Endothelial cell of umbilical vein (primary cell): ENCODE measurements at regions not wholly inside any gene's neighbourhood (a gene's known extent, or its start where the extent isn't known, plus 50 kb on each side); places are given as distances from the start of the nearest gene placed in this dataset.

ENCODE experiments used
- BruUV-seq: library from RNA; stranded (reverse); fragments of 400-500 nt; replicated peaks from 2 replicates; lab custom pipeline; 2021; lab: Mats Ljungman, UMichigan
- CTCF ChIA-PET: fragments of 300-600, 350-600 bp; sonication (Branson Sonifier 250); formaldehyde crosslinking; loops from one replicate; lab custom pipeline; 2021; ENCODE audit warnings: antibody characterized with exemption, inconsistent platforms; lab: Charles Lee
- POLR2A ChIA-PET: fragments of 300-600, 350-600 bp; sonication (Branson Sonifier 250); formaldehyde crosslinking; loops from one replicate; lab custom pipeline; 2021; ENCODE audit warnings: antibody characterized with exemption, inconsistent platforms; lab: Charles Lee
- DNase-seq: peaks from one replicate; pipeline ENCODE4 v3.0.0-alpha.2; 2011; ENCODE audit warnings: low read depth, low spot score
- FAIRE-seq: peaks from 2 replicates; lab custom pipeline; 2011; peaks lifted over from hg19 to GRCh38; lab: Jason Lieb, UNC
- H2AFZ ChIP-seq: 2 replicates; pipeline ENCODE4 v1.6.0; 2012; ENCODE audit warnings: low read depth, low read length, control low read depth, inconsistent platforms
- H3K27ac ChIP-seq: 2 replicates; pipeline ENCODE4 v1.5.1; 2011; ENCODE audit warnings: low read depth, mild to moderate bottlenecking, control low read depth, low read length, moderate library complexity; ENCODE audit not compliant: insufficient read depth
- H3K27me3 ChIP-seq, 2 experiments: 2 replicates each; pipeline versions ENCODE4 v1.6.0 to v1.6.1; 2011; ENCODE audit warnings: low read length in 2 of 2, mixed read lengths in 1 of 2; ENCODE audit not compliant: control insufficient read depth in 2 of 2, insufficient read depth in 2 of 2
- H3K36me3 ChIP-seq, 2 experiments: 2 replicates in 1 of 2; 3 replicates in 1 of 2; pipeline ENCODE4 v1.5.1; 2011; ENCODE audit warnings: low read length in 2 of 2, mild to moderate bottlenecking in 1 of 2, moderate library complexity in 1 of 2; ENCODE audit not compliant: control insufficient read depth in 2 of 2, insufficient read depth in 2 of 2; ENCODE audit errors: extremely low read depth in 1 of 2
- H3K4me1 ChIP-seq: 3 replicates; pipeline ENCODE4 v1.5.1; 2011; ENCODE audit warnings: mild to moderate bottlenecking, low read length; ENCODE audit not compliant: control insufficient read depth, insufficient read depth; ENCODE audit errors: extremely low read depth
- H3K4me2 ChIP-seq: 2 replicates; pipeline ENCODE4 v1.6.1; 2011; ENCODE audit warnings: low read length, control low read depth, mixed read lengths; ENCODE audit not compliant: insufficient read depth
- H3K4me3 ChIP-seq, 3 experiments: fragments of 200-600 bp in 1 of 3; sonication (generic), shearing (Covaris generic) in 1 of 3; replicated peaks in 1 of 3; 2 replicates each; pipeline ENCODE4 v1.5.1; 2011 to 2016; ENCODE audit warnings: control low read depth in 3 of 3, low read length in 3 of 3, mild to moderate bottlenecking in 2 of 3, inconsistent platforms in 1 of 3, low read depth in 1 of 3, moderate library complexity in 1 of 3; ENCODE audit not compliant: insufficient read depth in 1 of 3
- H3K79me2 ChIP-seq: 2 replicates; pipeline ENCODE4 v1.6.0; 2012; ENCODE audit warnings: low read length, inconsistent platforms; ENCODE audit not compliant: control insufficient read depth, insufficient read depth
- H3K9ac ChIP-seq: replicated peaks from 2 replicates; pipeline ENCODE3; 2011; ENCODE audit warnings: low read length, control low read depth; ENCODE audit not compliant: insufficient read depth; ENCODE audit errors: extremely low read depth
- H3K9me1 ChIP-seq: replicated peaks from 3 replicates; pipeline ENCODE4 v1.6.0; 2011; ENCODE audit warnings: mild to moderate bottlenecking, low read length; ENCODE audit not compliant: control insufficient read depth, insufficient read depth; ENCODE audit errors: extremely low read depth
- H3K9me3 ChIP-seq: replicated peaks from 2 replicates; pipeline ENCODE4 v1.5.1; 2012; ENCODE audit warnings: low read length, inconsistent platforms; ENCODE audit not compliant: control insufficient read depth, insufficient read depth
- H4K20me1 ChIP-seq: replicated peaks from 2 replicates; pipeline ENCODE3; 2011; ENCODE audit warnings: mild to moderate bottlenecking, low read length; ENCODE audit not compliant: control insufficient read depth, insufficient read depth; ENCODE audit errors: extremely low read depth
- EZH2 ChIP-seq: IDR thresholded peaks from 2 replicates; pipeline ENCODE4 v1.6.1; 2012; ENCODE audit warnings: borderline replicate concordance, low read depth, mild to moderate bottlenecking, moderate library complexity, low read length, inconsistent platforms; ENCODE audit not compliant: severe bottlenecking
- FOS ChIP-seq: IDR thresholded peaks from 2 replicates; pipeline ENCODE4 v1.6.1; 2011; ENCODE audit warnings: mild to moderate bottlenecking, low read length, moderate library complexity, borderline replicate concordance; ENCODE audit not compliant: insufficient read depth
- GATA2 ChIP-seq: IDR thresholded peaks from 2 replicates; pipeline ENCODE4 v1.7.0; 2011; ENCODE audit warnings: low read depth, mild to moderate bottlenecking, moderate library complexity, mixed read lengths, low read length; ENCODE audit not compliant: insufficient read length, insufficient read depth
- JUN ChIP-seq: IDR thresholded peaks from 2 replicates; pipeline ENCODE4 v1.6.1; 2011; ENCODE audit warnings: borderline replicate concordance, low read depth; ENCODE audit not compliant: insufficient read length, insufficient read depth
- MYC ChIP-seq: IDR thresholded peaks from one replicate; pipeline ENCODE4 v1.6.1; 2011; ENCODE audit warnings: mild to moderate bottlenecking, low read depth, low read length
- POLR2A ChIP-seq: IDR thresholded peaks from 2 replicates; pipeline ENCODE4 v1.6.1; 2012; ENCODE audit warnings: low read depth, mild to moderate bottlenecking, control low read depth, low read length
- POLR2AphosphoS5 ChIP-seq: IDR thresholded peaks from 2 replicates; pipeline ENCODE4 v1.6.1; 2012; ENCODE audit warnings: low read depth, mild to moderate bottlenecking, control low read depth, low read length, moderate library complexity; ENCODE audit not compliant: insufficient read depth
- dilution Hi-C: fragments of 300-500 bp; cut with MboI; formaldehyde crosslinking; loops from one replicate; pipeline ENCODE4 v1.15.0; 2019; ENCODE audit warnings: low sequenced_read_pairs; ENCODE audit not compliant: extremely low pct_ligation_motif_present
- intact Hi-C: fragments of 100-400 bp; cut with micrococcal nuclease; formaldehyde crosslinking; loops from one replicate; pipeline ENCODE4 v1.10.0; 2022
- TF ChIP-seq, protein P1 (sequence below): IDR thresholded peaks from 2 replicates; pipeline ENCODE4 v1.6.1; 2011; ENCODE audit not compliant: insufficient read depth, insufficient read length
- TF ChIP-seq, protein P2 (sequence below), 2 donors: IDR thresholded peaks; 1 replicate in 1 of 2; 2 replicates in 1 of 2; pipeline ENCODE4 v1.5.1; 2011; ENCODE audit warnings: low read length in 2 of 2, mild to moderate bottlenecking in 2 of 2, moderate library complexity in 2 of 2, control low read depth in 1 of 2, inconsistent platforms in 1 of 2, low read depth in 1 of 2; ENCODE audit not compliant: insufficient read depth in 1 of 2; ENCODE audit errors: extremely low read depth in 1 of 2

DNA sequence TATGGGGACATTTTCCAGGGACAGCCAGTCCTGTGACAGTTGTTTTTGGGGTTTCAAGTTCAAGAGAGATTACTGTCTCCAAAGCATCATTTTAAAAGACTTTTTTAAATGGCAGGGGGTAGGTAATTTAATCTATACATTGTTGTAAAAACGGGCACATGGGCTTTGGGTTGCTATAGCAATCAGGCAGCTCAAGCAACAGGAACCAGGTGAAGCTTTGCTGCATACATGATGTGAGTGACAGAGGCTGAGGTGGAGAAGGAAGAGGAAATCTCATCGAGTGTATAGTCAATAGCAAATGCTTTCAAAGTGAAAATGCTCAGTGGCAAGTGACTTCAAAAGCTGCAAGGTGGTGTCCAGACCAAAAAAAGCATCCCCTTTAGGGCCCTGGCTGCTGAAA lies 277.4 kb upstream of the JAG1 start:
- Histone ChIP-seq H3K27ac (no peak overlapping the region), H3K79me2 (no peaks in the 10 kb centered on the region), H3K9me1 (no peaks in the 10 kb centered on the region), H3K4me1 (no peaks in the 10 kb centered on the region), H4K20me1 (no peaks in the 10 kb centered on the region), H3K27me3 (no peaks in the 10 kb centered on the region), H3K4me3 (no peak overlapping the region), H2AFZ (no peak overlapping the region), H3K9ac (no peak overlapping the region), H3K36me3 (no peaks in the 10 kb centered on the region), H3K9me3 (no peaks in the 10 kb centered on the region), H3K4me2 (no peak overlapping the region)
- TF ChIP-seq, protein P1, sequence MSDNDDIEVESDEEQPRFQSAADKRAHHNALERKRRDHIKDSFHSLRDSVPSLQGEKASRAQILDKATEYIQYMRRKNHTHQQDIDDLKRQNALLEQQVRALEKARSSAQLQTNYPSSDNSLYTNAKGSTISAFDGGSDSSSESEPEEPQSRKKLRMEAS, result no peak
- TF ChIP-seq POLR2AphosphoS5 (no peak), FOS (no peak), JUN (no peak), MYC (no peak), GATA2 (no peak), EZH2 (no peak), POLR2A (no peak)
- TF ChIP-seq, protein P2, sequence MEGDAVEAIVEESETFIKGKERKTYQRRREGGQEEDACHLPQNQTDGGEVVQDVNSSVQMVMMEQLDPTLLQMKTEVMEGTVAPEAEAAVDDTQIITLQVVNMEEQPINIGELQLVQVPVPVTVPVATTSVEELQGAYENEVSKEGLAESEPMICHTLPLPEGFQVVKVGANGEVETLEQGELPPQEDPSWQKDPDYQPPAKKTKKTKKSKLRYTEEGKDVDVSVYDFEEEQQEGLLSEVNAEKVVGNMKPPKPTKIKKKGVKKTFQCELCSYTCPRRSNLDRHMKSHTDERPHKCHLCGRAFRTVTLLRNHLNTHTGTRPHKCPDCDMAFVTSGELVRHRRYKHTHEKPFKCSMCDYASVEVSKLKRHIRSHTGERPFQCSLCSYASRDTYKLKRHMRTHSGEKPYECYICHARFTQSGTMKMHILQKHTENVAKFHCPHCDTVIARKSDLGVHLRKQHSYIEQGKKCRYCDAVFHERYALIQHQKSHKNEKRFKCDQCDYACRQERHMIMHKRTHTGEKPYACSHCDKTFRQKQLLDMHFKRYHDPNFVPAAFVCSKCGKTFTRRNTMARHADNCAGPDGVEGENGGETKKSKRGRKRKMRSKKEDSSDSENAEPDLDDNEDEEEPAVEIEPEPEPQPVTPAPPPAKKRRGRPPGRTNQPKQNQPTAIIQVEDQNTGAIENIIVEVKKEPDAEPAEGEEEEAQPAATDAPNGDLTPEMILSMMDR (IDR thresholded peaks at IDR 0.05; ENCODE audit: extremely low read depth in 1 of 2, insufficient read depth in 1 of 2, low read depth in 1 of 2, low read length in 2 of 2), result no peak
- intact Hi-C loops (no loop called here), dilution Hi-C loops (no loop called here)
- FAIRE-seq (no peak), DNase-seq (no peak)
- POLR2A ChIA-PET, result no interaction called here
- CTCF ChIA-PET, result no interaction called here
- BruUV-seq, result no TSS peak
